Peyer's patch (tissue), 4 donors: ENCODE measurements at regions not wholly inside any gene's neighbourhood (a gene's known extent, or its start where the extent isn't known, plus 50 kb on each side); places are given as distances from the start of the nearest gene placed in this dataset.

Experiments used
- CTCF ChIP-seq, 6 experiments: fragments of 450-650 bp in 4 of 6; fragments of 200-600 bp in 2 of 6; sonication (generic) in 1 of 6; IDR thresholded peaks; one replicate each; pipeline ENCODE4 v1.5.1; 2017 to 2019; ENCODE audit warnings: antibody characterized with exemption in 6 of 6, mild to moderate bottlenecking in 3 of 6, moderate library complexity in 1 of 6
- POLR2A ChIP-seq, 2 donors: fragments of 450-650 bp; IDR thresholded peaks; one replicate each; pipeline ENCODE4 v1.5.1; 2017; ENCODE audit warnings: antibody characterized with exemption in 2 of 2, mild to moderate bottlenecking in 2 of 2, moderate library complexity in 2 of 2

DNA sequence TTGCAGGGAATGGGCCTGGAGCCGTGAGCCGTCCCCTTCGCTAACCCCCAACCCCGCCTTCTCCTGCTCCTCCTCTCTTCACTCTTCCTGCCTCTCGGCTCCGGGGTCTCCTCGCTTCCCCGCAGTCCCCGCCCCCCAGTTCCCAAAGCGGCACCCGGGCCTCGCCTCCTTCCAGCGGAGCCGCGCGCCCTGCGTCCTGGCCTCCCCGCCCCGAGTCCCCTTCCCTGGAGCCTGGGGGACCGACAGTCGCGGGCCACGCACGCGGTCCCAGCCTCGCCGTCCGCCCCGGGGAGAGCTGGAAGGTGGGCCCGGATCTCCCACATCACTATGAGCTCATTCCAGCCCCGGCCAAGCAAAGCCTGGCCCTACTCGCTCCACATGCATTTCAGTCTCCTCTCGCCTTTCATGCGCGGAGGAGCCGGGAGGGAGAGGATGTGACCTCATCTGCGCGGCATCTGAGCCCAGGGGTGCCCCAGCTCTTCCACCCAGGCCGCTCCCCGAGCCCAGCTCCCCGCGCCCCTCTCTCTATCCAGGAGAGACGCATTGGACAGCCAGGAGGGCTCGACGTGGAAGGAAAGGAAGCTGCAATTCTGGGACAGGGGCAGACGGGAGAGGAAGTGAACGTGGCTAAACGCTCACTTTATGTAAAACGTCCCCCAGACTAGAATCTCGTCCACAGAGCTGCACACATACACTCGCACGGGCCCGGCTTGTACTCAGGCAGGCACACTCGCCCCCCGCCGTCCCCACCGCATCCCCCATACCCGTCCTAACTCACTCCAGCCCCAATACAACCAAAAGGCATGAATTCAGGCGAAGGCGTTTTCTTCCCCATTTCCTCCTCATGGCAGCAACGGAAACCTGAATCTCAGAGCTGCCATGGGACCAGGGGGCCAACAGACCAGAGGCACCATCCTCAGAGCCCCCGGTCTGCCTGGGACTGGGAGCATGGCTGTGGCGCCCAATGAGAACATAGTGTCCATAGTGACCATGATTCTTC is 108.7 kb upstream of the CCND2 start:
- TF ChIP-seq POLR2A (IDR thresholded peaks at IDR 0.05) = no peak
- no peak for TF ChIP-seq CTCF (IDR thresholded peaks at IDR 0.05)
